K562 (cell line): ENCODE measurements at regions not wholly inside any gene's neighbourhood (a gene's known extent, or its start where the extent isn't known, plus 50 kb on each side); places are given as distances from the start of the nearest gene placed in this dataset.
A peak's percentile ranks its signal among the peaks of the same experiment; 100 is the strongest.

Experiments
- ADNP ChIP-seq: fragments of 200-800 bp; sonication (Bioruptor generic); IDR thresholded peaks from 2 replicates; pipeline ENCODE4 v1.6.1; 2016; ENCODE audit warnings: missing genetic modification characterization, missing compliant biosample characterization
- BCOR ChIP-seq: fragments of 450-650 bp; IDR thresholded peaks from 2 replicates; pipeline ENCODE4 v1.6.1; 2016
- COPS2 ChIP-seq: fragments of 450-650 bp; conservative IDR thresholded peaks from 2 replicates; pipeline ENCODE4 v1.6.1; 2016; ENCODE audit warnings: mild to moderate bottlenecking, moderate library complexity
- CREB5 ChIP-seq: fragments of 250-450 bp; sonication (Bioruptor Pico); IDR thresholded peaks from 2 replicates; pipeline ENCODE4 v1.5.0; 2020; ENCODE audit warnings: mild to moderate bottlenecking
- CTCF ChIP-seq, 3 experiments: IDR thresholded peaks in 2 of 3; conservative IDR thresholded peaks in 1 of 3; 2 replicates each; pipeline ENCODE4 v1.5.1; 2011 to 2012; ENCODE audit warnings: low read length in 3 of 3, mild to moderate bottlenecking in 3 of 3, control low read depth in 2 of 3, improper control_type of control experiment in 1 of 3, inconsistent platforms in 1 of 3, low read depth in 1 of 3, mixed read lengths in 1 of 3, moderate library complexity in 1 of 3; ENCODE audit not compliant: insufficient read depth in 2 of 3
- E2F5 ChIP-seq: sonication (generic); formaldehyde crosslinking; IDR thresholded peaks from 2 replicates; pipeline ENCODE4 v1.8.0; 2022; ENCODE audit warnings: mild to moderate bottlenecking, missing genetic modification reagents
- ELF2 ChIP-seq: fragments of 250-450 bp; sonication (Bioruptor Pico); IDR thresholded peaks from 2 replicates; pipeline ENCODE4 v1.5.0; 2021; ENCODE audit warnings: mild to moderate bottlenecking
- GTF2F1 ChIP-seq: IDR thresholded peaks from 2 replicates; pipeline ENCODE4 v1.6.1; 2011; ENCODE audit warnings: low read depth, low read length, improper control_type of control experiment
- HMG20A ChIP-seq: fragments of 450-650 bp; formaldehyde crosslinking; conservative IDR thresholded peaks from 2 replicates; pipeline ENCODE4 v1.4.0; 2020; ENCODE audit warnings: mild to moderate bottlenecking, mixed read lengths
- MEF2D ChIP-seq: conservative IDR thresholded peaks from 2 replicates; pipeline ENCODE4 v1.6.1; 2016; ENCODE audit warnings: low read depth, missing genetic modification characterization, missing compliant biosample characterization
- PKNOX1 ChIP-seq: fragments of 450-650 bp; IDR thresholded peaks from 2 replicates; pipeline ENCODE4 v1.6.1; 2016
- PPARD ChIP-seq: fragments of 250-450 bp; sonication (Bioruptor Pico); IDR thresholded peaks from 2 replicates; pipeline ENCODE4 v1.8.0; 2022; ENCODE audit warnings: inconsistent platforms, mild to moderate bottlenecking, moderate library complexity
- RB1 ChIP-seq: fragments of 450-650 bp; IDR thresholded peaks from 2 replicates; pipeline ENCODE4 v1.6.1; 2017; ENCODE audit warnings: low read depth, mild to moderate bottlenecking
- RBFOX2 ChIP-seq: fragments of 200-400 bp; formaldehyde crosslinking; IDR thresholded peaks from 2 replicates; pipeline ENCODE4 v1.6.1; 2017; ENCODE audit warnings: low read depth, mild to moderate bottlenecking, low read length, moderate library complexity
- RBM22 ChIP-seq: fragments of 200-400 bp; formaldehyde crosslinking; IDR thresholded peaks from 2 replicates; pipeline ENCODE4 v1.6.1; 2018; ENCODE audit warnings: low read length, low read depth; ENCODE audit not compliant: poor library complexity, severe bottlenecking
- RFX7 ChIP-seq: fragments of 250-450 bp; sonication (Bioruptor Pico); IDR thresholded peaks from 2 replicates; pipeline ENCODE4 v1.5.1; 2021; ENCODE audit warnings: mild to moderate bottlenecking
- SRSF7 ChIP-seq: fragments of 200-400 bp; formaldehyde crosslinking; optimal IDR thresholded peaks from 2 replicates; pipeline ENCODE3; 2017; ENCODE audit warnings: mild to moderate bottlenecking, low read depth, low read length
- TOE1 ChIP-seq, 2 experiments: fragments of 450-650 bp in 1 of 2; sonication (generic) in 1 of 2; formaldehyde crosslinking in 1 of 2; IDR thresholded peaks; 2 replicates each; pipeline versions ENCODE4 v1.7.1 to v1.8.0; 2016 to 2022; ENCODE audit warnings: borderline replicate concordance in 2 of 2, mild to moderate bottlenecking in 2 of 2, antibody characterized with exemption in 1 of 2, inconsistent platforms in 1 of 2, low read depth in 1 of 2, missing genetic modification reagents in 1 of 2, moderate library complexity in 1 of 2
- ZBTB8A ChIP-seq: fragments of 450-650 bp; IDR thresholded peaks from 2 replicates; pipeline ENCODE4 v1.6.1; 2018; ENCODE audit warnings: mild to moderate bottlenecking, moderate library complexity; ENCODE audit not compliant: partially characterized antibody
- ZNF77 ChIP-seq: fragments of 250-450 bp; sonication (Bioruptor Pico); IDR thresholded peaks from 2 replicates; pipeline ENCODE4 v1.5.0; 2020

GRCh38 chr14:22391908-22392565, 197.0 kb downstream of the DAD1 start (continued):
- TF ChIP-seq TOE1 (IDR thresholded peaks at IDR 0.05; ENCODE audit: borderline replicate concordance): no peak
- no peak for TF ChIP-seq TOE1 (CRISPR knock-in tag; IDR thresholded peaks at IDR 0.05; ENCODE audit: borderline replicate concordance, low read depth)
- TF ChIP-seq RB1: 0 out of 2 replicates have a peak, but pooled peaks have one; percentile 20
- TF ChIP-seq RFX7 (CRISPR knock-in tag): no peak
- no peak for TF ChIP-seq RBFOX2
- TF ChIP-seq E2F5 (CRISPR knock-in tag): no peak
- TF ChIP-seq SRSF7: no peak
- TF ChIP-seq ZNF77 (CRISPR knock-in tag): no peak
- TF ChIP-seq MEF2D (tag): no peak
- TF ChIP-seq PPARD (CRISPR knock-in tag): no peak
- TF ChIP-seq GTF2F1: no peak
- TF ChIP-seq BCOR: no peak
- no peak for TF ChIP-seq ELF2 (CRISPR knock-in tag)
- peak; percentile 15; the same call in 1 of the 2 replicates for TF ChIP-seq PKNOX1
- no peak for TF ChIP-seq RBM22
- no peak for TF ChIP-seq COPS2
- TF ChIP-seq CREB5 (CRISPR knock-in tag): no peak
- peak; percentile 67 to 88 (median 79) for TF ChIP-seq CTCF (IDR thresholded peaks at IDR 0.05 in 2 of 3, conservative IDR thresholded peaks at IDR 0.05 in 1 of 3; ENCODE audit: insufficient read depth in 2 of 3, low read depth in 1 of 3, low read length in 3 of 3)
- no peak for TF ChIP-seq HMG20A (CRISPR knock-in tag)
- TF ChIP-seq ZBTB8A: no peak
- TF ChIP-seq ADNP (tag): no peak
